ENCODE measurements at regions not wholly inside any gene's neighbourhood (a gene's known extent, or its start where the extent isn't known, plus 50 kb on each side); places are given as distances from the start of the nearest gene placed in this dataset.
A peak's percentile ranks its signal among the peaks of the same experiment; 100 is the strongest.

DNA sequence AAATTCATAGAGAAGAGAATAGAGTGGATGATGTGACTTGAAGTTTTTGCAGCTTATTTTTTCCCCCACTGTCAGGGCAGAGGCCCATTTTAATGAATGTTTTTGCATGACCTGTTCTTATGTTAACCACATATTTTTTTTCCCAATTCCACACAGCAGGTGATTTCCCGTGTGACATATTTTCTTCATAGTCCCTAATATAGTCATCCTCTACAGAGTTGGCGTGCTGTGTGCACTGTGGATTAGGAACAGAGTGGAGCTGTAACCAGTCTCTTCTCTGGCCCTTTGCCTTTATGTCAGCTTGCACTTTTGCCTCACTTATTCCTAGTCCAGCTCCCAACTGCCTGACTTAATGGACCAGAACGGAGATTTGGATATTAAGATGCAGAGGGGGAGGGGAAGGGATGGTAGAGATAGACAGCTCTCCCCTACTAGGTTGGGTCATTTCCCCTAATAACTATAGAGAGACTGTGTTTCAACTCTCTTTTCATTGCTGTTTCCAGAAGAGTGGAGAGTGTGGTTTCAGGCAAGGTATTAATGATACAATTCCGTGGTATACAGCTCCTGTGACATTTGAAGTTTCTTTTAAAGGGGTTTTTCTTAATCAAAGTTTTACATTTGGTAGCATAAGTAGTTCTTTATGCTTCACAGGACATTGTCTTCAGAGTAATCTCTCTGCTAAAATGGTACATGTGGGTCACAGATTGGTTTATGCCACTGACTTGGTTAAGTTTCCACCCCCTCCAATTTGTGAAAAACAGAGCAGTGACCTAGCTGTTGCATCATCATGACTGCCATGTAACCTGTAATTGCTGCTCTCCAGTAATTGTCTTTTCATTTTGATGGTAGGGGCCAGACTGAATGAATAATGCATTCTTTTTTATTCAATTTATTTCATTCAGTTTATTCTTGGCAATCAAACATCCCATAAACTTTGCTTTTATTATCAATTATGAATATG, 161.3 kb downstream of the HAUS1 start:
- FAIRE-seq (no peak), DNase-seq (ENCODE audit: low spot score) (no peak)

DNA sequence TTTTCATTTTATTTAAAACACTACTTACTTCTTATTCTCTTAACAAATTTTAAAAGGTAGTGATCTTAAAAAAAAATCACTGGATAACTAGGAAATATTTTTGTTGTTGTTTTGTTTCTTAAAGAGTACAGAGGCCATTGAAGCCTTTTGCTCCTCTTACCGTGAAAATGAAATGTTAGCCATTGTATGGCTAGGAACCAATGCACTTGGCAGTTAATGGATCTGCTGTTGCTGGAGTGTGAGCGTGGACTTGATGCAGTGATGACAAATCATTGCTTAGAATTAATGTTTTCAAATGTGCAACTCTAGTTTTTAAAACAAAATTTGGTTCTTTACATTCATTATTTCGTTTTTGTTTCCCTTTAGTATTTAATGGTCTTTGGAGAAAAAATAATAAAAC, 162.3 kb downstream of the HAUS1 start:
- DNase-seq (ENCODE audit: low spot score) (no peak), FAIRE-seq (no peak)

DNA sequence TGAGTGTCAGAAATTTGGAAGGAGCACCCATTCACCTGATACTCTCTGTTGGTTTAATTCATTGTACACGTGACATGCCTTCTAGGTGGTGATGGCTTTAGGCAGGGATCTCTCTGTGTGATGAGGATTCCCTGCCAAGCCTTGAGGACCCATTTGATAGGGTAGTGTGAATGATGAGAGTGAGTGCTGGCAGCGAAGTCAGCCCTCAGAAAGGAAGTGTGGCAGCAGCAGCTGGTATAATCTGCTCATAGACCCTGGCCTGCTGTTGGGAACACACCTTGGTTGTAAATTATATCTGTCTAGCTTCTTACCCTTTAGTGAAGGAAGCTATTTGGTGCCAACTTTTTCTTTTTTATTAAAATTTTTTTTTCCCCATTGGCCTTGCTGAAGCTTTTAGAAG, 164.5 kb downstream of the HAUS1 start:
- FAIRE-seq (no peak), DNase-seq (ENCODE audit: low spot score) (no peak)

DNA sequence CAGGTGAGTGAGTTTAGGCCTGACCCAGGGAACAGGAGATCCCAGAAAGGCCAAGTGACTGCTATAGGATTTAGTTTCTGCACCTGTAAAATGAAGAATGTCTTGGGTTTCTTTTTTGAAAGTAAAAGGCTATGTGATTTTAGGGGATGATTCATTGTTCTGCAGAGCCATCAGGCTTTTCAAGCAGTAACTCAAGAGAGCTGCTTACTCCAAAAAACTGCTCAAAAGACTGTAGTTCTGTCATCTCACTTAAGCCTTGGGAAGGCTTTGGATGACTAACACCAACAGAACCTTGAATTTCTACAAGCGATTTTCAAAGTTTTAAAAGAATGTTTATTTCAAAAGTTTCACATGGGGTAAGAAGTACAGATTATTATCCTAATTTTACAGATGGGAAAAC, 165.1 kb downstream of the HAUS1 start:
- DNase-seq (ENCODE audit: low spot score), result no peak
- FAIRE-seq, result no peak

DNA sequence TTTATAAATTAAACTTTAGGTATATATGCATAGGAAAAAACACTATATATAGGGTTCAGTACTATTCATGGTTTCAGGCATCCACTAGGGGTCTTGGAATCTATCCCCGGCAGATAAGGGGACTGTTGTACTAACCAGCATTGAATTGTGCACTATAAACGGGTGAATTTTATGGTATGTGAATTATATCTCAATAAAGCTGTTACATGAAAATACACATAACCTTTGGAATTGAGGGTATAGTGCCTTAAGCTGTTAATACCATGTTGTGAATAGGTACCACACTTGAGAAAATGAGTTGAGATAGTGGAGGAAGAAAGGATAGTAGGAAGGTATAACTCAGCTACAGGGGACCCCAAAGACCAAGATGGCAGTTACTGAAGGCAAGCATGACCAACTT, 167.3 kb downstream of the HAUS1 start:
- FAIRE-seq, result no peak
- no peak for DNase-seq (ENCODE audit: low spot score)

DNA sequence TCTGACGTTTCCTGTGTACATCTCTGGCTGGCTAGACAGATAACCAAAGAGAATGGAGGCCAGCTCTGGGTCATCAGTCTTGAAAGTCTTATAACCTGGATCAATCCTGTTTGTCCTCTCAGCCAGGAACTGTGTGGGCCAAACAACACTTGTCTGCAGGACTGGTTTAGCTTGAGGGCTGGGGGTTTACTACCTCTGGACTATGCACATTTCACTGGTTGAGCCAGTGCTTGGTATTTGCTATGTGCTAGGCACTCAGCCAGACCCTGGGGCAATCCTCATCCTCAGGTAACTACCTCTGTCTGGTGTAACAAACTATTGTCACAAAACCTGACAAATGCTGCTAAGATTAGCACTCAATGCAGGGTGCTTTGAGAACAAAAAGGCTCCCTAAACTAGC, 169.7 kb downstream of the HAUS1 start:
- no peak for FAIRE-seq
- DNase-seq (ENCODE audit: low spot score), result no peak

DNA sequence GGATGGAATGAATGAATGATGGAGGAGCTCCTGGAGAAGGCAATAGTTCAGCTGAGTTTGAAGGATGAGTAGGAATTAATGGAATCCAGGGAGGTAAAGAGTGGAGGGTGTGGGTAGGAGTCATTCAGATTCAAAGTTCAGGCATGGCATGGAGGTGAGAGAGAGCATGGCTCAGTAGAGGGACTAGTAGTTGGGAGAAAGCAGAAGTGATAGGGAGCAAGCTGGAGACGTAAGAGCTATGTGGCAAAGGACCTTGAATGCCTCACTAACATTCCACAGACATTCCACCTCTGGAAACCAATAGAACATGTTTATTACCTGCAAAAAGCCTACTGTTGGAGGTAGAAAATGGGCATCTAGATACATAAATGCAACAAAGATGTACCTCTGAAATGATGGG, 170.1 kb downstream of the HAUS1 start:
- DNase-seq (ENCODE audit: low spot score) (no peak), FAIRE-seq (no peak)

DNA sequence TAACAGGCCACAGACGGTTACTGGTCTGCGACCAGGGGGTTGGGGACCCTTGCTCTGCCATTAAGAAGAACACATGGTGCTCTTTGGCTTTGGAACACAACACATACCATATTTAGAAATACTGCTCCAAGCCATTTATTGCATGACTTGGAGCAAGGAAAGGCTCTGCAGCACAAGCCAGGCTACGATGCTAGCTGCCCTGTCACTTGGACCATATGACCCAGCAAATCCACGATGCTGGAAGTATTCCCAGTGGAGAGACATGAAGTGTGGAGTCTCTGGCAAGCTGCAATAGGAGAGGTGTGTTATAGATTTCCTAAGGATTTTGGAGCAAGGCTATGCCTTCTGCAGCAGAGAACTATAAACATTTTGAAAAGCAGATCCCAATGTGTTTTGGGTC, 171.2 kb downstream of the HAUS1 start:
- DNase-seq (ENCODE audit: low spot score) (no peak), FAIRE-seq (no peak)

DNA sequence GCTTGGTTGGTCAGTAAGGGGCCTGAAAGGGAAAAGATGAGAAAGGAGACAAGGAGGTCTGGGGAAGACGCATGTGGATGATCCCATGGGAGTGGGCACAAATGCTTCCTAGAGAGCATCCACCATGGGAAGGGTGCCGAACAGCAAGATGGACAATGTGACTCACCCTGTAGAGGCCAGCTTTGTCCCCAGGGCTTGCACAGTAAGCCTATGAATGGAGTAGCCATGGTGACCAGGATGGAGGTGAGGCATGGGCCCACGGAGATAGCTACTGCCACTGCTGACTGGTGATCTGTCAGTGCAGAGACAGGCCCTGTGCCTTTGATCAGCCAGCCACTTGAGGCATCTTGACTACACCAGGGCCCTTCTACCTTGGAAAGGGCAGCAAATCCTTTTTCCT, 172.6 kb downstream of the HAUS1 start:
- FAIRE-seq, result no peak
- no peak for DNase-seq (ENCODE audit: low spot score)

DNA sequence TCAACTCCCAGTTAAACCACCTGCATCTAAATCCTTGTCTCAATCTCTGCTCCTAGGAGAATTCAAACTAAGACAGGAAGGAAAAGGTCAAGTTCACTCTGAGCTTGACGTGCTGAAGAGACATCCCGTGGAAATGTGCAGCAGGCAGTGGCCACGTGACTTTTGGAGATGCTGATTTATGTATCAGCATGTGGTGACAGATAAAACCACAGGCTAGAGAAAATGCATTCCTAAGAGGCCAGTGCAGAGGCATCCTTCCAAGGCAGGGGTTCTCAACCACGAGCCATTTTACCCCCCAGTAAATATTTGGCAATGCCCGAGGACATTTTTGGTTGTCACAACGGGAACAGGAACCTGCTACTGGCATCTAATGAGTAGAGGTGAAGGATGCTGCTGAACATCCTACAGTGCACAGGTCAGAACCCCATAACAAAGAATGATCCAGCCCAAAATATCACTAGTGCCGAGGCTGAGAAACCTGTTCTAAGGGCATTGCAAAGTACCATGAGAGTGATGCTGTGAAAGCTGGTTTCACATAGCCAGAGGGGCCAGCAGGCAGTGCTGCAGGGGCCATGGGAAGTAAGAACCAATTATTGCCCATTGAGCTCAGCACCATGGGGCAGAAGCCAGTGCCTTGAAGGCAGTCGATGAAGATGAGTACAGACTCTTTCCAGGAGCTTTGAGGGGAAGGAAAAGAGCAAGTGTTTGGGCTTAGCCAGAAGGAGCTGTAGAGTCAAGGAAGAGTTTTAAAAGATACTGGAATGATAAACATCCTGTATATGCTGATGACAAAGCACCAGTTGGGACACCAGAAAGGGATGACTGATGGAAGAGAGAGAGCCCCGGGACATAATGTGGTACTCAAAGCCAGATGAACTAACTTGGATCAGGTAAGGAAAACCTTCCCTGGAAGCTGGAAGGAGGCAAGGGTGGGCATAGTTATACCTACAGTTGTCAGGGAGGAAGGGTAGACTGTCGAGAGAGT, 174.6 kb downstream of the HAUS1 start:
- peak; percentile 64 for DNase-seq (ENCODE audit: low spot score)
- peak; percentile 52 for FAIRE-seq

DNA sequence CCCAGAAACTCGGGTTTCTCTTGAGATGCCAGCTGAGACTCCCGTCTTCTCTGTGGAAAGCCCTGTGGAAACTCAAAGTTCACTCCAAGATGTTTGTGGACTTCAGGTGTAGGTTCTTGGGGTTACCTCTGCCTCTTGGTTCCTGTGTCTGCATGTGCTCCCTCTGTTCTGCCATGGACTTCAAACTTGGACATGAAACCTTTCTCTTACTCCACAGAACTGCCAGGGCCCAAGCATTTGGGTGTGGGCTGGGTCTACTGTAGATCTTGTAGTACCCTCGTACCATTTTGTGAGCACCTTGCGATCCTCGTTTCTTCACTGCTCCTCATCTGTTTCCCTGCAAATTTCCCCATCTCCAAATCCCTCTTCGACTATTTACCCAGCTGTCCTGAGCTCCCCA, 175.5 kb downstream of the HAUS1 start:
- FAIRE-seq, result no peak

DNA sequence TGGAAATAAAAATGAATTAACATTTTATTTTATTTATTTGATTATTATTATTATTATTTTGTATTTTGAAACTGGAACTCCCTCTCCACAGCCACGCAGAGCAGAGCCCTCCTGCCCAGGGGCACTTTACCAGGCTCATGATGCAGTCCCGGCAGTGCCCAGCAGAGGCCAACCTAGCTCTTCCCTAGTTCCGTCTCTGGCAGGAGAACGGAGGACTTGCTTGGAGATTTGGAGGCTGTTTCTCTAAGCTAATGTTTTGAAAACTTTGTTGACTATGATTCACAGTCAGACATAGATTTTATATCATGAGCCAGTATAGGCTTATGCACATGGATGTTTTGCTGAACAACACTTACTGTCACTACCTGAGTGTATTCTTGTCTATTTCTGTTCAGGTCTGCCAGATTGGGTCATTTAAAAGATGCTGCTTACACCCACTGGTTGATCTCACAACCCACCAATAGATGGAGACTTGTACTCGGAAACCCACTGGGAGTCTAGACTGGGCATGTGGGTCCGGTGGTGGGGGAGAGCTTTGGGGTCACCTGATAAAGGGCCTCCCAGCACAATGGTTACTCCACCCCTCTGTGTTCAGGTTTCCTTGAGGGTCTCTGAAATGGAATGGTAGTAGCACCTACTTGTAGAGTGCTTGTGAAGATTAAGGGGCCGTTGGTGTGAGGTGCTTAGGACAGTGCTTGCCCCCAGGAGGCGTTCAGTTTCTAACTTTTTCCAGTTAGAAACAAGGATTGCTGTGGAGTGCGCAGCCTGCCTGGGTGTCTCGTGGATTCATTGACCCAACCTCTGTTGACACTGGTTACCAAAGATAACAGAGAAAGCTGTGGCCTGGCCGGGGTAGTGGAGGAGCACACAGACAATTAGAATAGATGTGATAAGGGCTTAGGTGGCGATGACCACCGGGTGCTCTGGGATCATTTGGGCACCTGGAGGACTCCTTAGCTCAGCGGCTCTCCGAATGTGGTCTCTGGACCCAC, 177.3 kb downstream of the HAUS1 start:
- DNase-seq (ENCODE audit: low spot score), result peak; percentile 43
- peak; percentile 33 for FAIRE-seq

More for the DNA sequence above, 175.5 kb downstream of the HAUS1 start:
- no peak for DNase-seq (ENCODE audit: low spot score)

DNA sequence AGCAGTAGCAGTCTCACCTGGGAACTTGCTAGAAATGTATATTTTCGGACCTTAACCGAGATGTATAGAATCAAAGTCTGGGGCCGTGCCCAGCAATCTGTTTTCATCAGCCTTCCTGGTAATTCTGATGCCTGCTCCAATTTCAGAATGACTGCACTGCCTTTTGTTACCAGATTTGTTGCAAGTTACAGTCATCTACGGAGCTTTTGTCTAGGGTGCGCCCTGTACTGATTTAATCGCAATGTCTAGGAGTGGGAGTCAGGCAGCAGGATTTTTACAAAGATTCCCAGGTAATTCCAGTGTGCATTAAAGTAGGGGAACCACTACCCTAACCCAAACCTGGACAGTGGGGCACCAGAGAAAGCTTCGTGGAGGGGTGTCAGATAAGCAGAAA, 178.0 kb downstream of the HAUS1 start:
- no peak for FAIRE-seq
- DNase-seq (ENCODE audit: low spot score), result no peak

DNA sequence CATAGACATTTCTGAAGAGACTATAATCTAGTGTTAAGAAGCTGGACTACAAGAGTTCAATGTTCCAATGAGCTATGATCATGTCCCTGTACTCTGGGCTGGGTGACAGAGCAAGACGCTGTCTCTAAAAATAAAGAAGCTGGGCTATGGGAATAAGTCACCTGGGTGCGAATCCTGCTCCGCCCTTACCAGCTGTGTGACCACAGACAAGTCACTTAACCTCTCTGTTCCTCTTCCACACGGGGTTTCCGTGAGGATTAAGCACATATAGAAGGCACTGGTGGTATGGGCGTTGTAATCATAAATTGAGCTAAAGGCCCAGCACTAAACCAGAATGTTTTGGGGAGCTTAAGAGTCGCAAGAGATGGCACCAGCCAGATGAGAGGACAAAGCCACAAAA, 178.5 kb downstream of the HAUS1 start:
- DNase-seq (ENCODE audit: low spot score) (no peak), FAIRE-seq (no peak)

DNA sequence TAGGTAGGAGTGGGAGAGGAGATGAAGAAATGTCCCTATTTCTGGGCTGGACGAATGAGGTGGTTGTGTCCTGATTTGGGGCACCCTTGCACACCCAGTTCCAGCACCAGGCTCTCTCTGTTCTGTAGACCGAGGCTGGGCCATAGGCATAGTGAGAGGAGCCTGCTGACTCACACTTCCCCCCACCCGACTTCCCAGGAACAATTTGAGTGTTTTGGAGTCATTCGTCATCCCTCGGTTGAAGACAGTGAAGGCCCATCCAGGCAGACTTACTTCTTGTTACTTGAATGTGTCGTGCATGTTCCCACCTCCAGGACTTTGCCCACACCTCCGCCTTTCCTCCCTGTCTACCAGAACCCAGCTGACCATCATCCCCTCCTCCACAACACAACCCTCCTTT, 179.1 kb downstream of the HAUS1 start:
- no peak for DNase-seq (ENCODE audit: low spot score)
- no peak for FAIRE-seq

DNA sequence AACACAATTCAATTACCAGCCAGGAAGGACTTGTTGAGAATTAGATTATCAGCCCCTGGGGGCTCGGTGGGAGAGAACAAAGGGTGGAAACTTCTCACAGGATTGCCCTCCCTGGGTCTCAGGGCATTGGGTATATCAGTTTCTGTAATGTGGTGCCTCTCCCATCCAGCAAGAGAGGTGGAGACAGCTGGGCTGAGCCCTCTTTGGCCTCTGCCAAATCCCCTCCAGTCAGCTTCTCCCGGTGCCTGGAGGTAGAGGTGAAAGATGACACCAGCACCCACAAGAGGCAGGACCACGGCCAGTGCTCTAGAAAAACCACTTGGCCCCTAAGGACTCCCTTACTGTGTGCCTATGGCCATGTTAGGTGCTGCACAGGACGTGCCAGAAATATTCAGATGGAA, 179.7 kb downstream of the HAUS1 start:
- no peak for FAIRE-seq

DNA sequence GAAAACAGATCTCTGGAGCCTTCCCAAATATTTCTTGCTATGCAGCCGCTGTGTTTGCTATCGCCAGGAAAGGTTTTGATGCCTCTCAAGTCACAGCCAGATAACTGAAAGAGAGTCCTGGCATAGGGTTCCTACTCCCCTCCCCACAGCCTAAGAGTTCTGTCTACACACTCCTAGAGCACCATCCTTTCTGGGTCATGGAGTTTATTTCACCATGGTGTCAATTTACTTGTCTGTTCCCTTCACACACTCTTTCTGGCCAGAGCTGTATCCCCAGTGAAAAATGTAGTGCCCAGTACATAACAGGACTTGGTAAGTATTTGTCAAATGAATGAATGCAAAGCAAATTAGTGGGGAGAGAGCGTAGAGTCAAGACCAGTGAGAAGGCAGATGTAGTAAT, 185.3 kb downstream of the HAUS1 start:
- no peak for DNase-seq (ENCODE audit: low spot score)
- FAIRE-seq, result no peak

More for the DNA sequence above, 179.7 kb downstream of the HAUS1 start:
- DNase-seq (ENCODE audit: low spot score), result no peak

DNA sequence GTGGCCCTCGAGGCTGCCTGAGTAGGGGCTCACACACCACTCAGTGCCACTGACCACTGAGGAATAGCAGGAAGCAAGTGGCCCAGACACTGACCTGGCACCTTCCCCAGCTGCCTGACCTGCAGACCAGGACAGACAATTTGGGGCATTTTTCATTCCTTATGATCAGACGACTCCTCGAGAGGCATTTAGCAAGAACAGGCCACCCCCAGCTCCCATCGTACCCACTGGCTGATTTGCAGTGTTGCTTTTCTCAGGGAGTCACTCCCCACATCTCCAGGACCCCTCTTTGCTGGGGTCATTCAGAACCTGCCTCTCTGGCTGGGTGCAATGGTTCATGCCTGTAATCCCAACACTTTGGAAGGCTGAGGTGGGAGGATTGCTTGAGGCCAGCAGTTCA, 185.7 kb downstream of the HAUS1 start:
- FAIRE-seq (no peak), DNase-seq (ENCODE audit: low spot score) (no peak)

DNA sequence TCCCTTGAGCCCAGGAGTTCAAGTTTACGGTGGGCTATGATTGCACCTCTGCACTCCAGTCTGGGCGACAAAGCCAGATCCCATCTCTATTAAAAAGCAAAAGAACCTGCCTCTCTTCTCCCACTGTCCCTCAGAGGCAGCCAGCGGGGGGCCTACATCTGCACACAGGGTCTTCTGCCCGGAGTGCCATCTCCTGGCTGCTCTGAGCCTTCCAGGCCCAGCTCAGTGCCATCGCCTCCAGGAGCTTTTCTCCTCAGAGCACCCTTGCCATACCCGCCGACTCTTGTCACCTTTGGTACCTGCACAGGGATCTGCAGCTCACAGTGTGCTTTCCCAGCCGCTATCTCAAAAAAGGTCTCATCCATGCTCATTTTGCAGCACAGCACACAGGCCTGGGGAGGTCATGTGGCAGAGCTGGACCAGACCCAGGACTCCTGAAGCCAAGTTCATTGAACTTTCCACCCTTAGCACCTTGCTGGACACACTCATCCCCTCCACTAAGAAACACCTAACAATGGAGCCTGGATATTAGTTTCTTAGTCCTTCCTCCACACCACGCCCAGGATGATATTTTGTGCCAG, 186.3 kb downstream of the HAUS1 start:
- FAIRE-seq (no peak), DNase-seq (ENCODE audit: low spot score) (no peak)

DNA sequence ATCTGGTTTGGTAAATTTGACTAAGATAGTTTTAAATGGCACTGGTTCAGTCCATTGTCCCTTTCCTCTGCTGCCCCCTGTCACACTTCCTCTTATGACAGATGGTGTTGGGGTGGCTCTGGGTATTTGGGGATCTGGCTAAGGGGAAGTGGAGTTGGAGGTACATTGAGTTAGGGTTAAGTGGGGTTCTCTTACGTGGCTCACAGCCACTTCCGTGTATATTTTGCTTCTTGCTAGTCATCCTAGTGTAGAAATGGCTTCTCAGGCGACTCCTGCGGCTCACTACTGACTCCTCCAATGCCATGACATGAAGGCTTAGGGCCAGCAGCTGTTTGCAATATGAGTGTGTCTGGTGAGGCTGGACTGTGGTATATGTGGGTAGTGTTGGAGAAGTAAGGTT, 187.0 kb downstream of the HAUS1 start:
- DNase-seq (ENCODE audit: low spot score) (no peak), FAIRE-seq (no peak)
